Jurkat, Clone E6-1 (cell line): ENCODE measurements at regions not wholly inside any gene's neighbourhood (a gene's known extent, or its start where the extent isn't known, plus 50 kb on each side); places are given as distances from the start of the nearest gene placed in this dataset.
A peak's percentile ranks its signal among the peaks of the same experiment; 100 is the strongest.

Experiments used
- DNase-seq: peaks from one replicate; pipeline ENCODE4 v3.0.0-alpha.2; 2011; ENCODE audit warnings: low read depth, low spot score
- H3K4me3 ChIP-seq: 2 replicates; pipeline ENCODE4 v1.5.1; 2011; ENCODE audit warnings: mild to moderate bottlenecking, low read length, control low read depth, moderate library complexity

DNA sequence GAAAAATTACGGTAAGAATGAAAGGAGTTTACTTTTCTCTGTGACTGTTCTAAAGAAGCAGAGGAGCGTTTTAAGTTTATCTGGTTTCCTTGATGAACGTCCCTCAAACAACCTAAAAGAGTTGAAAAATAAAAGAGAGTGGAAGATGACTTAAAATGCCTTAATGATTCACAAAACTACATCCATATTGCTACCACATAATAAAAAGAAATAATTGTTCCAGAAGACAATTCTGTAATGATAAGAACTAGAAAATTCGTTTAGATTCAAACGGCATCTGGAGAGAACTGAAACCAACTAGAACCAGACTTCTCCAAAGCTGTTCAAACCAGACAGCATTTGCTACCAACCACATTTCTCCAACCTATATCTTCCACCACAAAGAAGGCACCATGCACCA lies 68.1 kb downstream of the TEKT4 start:
- DNase-seq: no peak
- H3K4me3 ChIP-seq: no peak overlapping the region

DNA sequence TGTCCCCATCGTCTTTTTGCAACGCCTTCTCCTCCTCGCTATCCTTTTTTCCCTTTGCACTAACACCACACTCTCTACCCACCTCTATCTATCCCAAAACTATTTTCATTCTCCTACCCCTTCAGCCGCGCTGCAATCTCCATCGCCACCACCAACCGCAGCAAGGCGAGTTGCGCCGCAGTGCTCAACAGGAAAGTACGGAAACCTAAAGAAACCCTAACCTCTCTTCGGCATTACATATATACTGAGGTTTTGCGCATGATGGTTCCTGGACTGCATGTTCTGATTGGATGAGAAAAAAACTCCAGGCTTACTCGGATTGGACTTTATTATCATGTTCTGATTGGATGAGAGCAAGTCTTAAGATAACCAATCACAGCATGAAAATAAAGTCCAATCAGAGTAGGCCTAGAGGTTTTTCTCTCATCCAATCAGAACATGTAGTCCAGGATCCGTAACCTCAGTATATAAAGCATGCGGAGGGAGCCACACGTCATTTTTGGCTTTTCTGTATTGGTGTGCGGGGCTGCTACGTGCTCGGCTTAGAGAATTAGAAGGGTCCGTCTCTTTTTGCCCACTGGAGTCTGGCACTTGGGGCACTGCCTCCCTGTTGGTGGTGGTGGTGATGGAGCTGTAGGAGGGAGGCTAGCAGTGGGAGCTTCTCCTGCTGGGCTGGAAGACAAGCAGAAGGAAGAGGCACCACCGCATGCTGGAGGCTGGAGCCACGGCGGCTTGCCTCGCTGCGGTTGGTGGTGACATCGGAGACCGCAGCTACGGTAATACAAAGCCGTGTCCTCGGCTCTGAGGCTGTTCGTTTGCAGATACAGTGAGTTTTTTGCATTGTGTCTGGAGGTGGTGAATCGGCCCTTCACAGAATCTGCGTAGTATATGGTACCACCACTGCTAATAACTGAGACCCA lies 76.1 kb downstream of the TEKT4 start:
- DNase-seq: no peak
- no peak overlapping the region for H3K4me3 ChIP-seq

- no peak for DNase-seq
Measured at GRCh38 chr2:94955702-94956101, 69.8 kb upstream of the MAL start.

DNA sequence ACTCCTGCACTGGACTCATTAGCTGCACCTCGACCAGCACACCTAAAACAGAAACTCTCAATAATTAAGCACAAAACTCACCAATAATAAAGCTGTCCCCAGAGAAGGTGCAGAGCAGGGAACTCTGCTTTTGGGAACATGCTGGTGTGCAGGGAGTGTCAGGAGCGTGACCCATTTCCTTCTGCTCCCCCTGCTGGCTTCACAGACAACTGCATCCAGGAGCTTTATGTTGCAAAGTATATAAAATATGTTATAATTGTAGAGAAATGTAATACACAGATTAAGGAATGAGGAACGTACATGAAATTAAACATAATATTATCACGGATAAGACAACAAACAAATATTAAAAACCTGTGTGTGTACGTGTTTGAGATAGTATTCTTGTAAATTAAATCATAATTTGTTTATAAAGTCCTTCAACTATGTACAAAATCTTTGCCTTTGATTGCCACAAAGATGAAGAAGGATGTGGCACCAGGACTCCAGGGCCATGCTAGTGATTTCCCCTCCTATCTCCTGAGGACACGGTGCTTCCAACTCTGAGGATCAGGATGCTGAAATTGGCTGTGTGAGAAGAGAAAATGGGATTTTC lies 68.6 kb upstream of the MAL start:
- peak; percentile 14 for DNase-seq
- H3K4me3 ChIP-seq: no peak overlapping the region

More at GRCh38 chr2:94955702-94956101, 69.8 kb upstream of the MAL start:
- H3K4me3 ChIP-seq: no peak overlapping the region

DNA sequence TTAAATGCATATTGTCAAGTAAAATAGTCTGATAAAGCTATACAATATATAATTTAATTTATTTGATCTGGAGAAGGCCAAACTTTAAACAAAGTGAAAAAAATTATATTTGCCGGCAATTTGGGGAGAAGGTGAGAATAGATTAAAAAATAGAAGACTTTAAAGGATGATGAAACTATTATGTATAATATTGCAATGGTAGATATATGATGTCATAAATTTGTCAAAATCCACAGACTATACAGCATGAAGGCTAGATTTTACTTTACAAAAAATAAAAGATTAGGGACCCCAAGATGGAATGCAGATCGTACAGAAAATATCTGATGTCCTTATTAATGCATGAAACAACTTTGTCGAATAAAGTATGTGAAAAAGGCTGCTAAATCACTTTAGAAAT lies 67.3 kb upstream of the MAL start:
- DNase-seq: no peak

GRCh38 chr2:94960266-94960665 lies 65.2 kb upstream of the MAL start:
- H3K4me3 ChIP-seq: no peak overlapping the region
- DNase-seq: no peak

More for the DNA sequence above, 67.3 kb upstream of the MAL start:
- H3K4me3 ChIP-seq: no peak overlapping the region

DNA sequence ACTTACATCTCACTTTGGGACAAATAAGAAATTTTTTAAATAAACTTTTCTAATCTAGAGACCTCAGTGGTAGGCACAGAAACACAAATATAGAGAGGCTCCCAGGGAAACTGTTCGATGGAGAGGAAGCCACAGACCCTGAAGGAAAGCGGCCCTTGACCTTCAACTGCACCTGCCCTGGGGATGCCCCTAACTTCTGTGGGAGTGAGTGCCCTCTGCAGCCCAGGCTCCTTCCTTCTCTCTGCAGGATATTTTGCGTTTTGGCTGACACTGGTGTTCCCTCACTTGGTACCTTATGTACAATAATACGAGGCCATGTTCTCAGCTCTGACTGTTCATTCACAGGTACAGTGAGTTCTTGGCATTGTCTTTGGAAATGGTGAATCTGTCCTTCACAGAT lies 64.8 kb upstream of the MAL start:
- DNase-seq: no peak
- no peak overlapping the region for H3K4me3 ChIP-seq

GRCh38 chr2:94964193-94964592 lies 61.3 kb upstream of the MAL start:
- no peak for DNase-seq
- no peak overlapping the region for H3K4me3 ChIP-seq

- DNase-seq: no peak
- H3K4me3 ChIP-seq: no peak overlapping the region
Measured at GRCh38 chr2:94966689-94967088, 58.8 kb upstream of the MAL start.

- no peak overlapping the region for H3K4me3 ChIP-seq
- no peak for DNase-seq
Measured at GRCh38 chr2:94970353-94970752, 55.2 kb upstream of the MAL start.
